T47D (cell line): ENCODE measurements at regions not wholly inside any gene's neighbourhood (a gene's known extent, or its start where the extent isn't known, plus 50 kb on each side); places are given as distances from the start of the nearest gene placed in this dataset.

Experiments used
- DNase-seq, 2 experiments: peaks; one replicate each; pipeline versions ENCODE4 v3.0.0 to v3.0.0-alpha.2; 2011 to 2012; ENCODE audit warnings: low read depth in 1 of 2, low spot score in 1 of 2
- JUND ChIP-seq: IDR thresholded peaks from 2 replicates; pipeline ENCODE4 v1.6.1; 2012; ENCODE audit warnings: low read depth
- in situ Hi-C: cut with HindIII; loops from 2 replicates; pipeline ENCODE4 v1.10.0; 2016; ENCODE audit warnings: low sequenced_read_pairs, low pct_unique_long_range_greater_than_20kb

DNA sequence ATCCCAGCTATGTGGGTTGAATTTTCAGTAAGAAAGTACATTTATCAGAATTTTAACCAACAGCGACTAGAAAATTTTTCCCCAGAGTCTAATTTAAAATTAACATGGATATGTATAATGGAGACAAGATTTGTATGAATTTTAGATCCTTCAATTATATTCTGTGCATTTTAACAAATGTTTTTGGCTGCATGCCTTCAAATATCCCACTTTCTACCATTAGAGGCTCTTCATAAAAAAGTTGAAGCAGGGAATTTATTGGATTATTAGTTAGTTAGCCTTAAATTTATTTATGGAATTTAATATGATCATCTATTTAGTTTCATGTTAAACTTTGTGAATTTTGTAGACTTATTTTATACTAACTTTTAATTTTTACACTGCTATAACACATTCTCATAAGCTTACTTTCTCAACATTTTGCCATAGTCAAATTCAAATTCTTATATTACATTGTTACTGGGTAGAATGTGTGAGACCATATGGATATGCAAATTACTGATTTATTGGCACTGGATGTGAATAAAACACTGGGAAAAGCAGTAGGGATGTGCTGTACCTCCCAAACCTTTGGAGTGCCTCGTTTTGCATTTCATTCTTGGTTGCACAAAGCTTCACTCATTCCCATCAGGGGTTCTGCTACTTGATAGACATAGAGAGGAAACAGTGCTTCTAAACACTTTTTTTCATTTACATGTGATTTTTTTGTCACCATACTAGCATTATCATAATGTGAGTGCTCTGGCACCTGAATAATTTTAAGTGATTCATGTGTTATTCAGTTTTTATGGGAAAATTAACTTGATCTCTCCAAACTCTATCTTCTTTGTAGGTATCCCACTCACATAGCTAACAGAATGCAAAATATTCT lies 491.8 kb upstream of the COX7C start:
- in situ Hi-C loops = no loop called here
- DNase-seq = no peak
- no peak for TF ChIP-seq JUND

DNA sequence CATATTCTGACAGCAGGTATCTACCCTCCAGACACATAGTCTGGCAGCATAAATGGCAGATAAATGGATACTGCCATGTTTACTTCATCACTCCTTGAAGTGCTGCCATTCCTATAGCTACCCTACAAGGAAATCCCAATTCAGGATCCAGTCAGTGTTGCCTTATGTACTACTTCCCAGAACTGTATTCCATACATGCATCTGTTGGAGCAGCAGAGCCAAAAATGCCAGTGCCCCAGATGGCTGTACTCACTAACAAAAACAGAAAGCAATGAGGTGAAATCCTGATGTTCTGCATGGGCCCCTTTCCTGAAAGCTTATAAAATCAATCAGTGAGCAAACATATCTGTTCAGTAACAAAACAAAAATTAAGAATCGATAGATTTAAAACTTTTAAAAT lies 490.0 kb upstream of the COX7C start:
- in situ Hi-C loops = no loop called here
- no peak for TF ChIP-seq JUND
- no peak for DNase-seq

GRCh38 chr5:86129009-86129408 lies 488.7 kb upstream of the COX7C start:
- no peak for DNase-seq
- in situ Hi-C loops = no loop called here
- TF ChIP-seq JUND = no peak

- TF ChIP-seq JUND = no peak
- in situ Hi-C loops = no loop called here
- DNase-seq = no peak
These were observed 480.4 kb upstream of the COX7C start for GRCh38 chr5:86137297-86137696.

GRCh38 chr5:86143837-86144236 lies 473.9 kb upstream of the COX7C start:
- in situ Hi-C loops = no loop called here
- TF ChIP-seq JUND = no peak
- DNase-seq = no peak

DNA sequence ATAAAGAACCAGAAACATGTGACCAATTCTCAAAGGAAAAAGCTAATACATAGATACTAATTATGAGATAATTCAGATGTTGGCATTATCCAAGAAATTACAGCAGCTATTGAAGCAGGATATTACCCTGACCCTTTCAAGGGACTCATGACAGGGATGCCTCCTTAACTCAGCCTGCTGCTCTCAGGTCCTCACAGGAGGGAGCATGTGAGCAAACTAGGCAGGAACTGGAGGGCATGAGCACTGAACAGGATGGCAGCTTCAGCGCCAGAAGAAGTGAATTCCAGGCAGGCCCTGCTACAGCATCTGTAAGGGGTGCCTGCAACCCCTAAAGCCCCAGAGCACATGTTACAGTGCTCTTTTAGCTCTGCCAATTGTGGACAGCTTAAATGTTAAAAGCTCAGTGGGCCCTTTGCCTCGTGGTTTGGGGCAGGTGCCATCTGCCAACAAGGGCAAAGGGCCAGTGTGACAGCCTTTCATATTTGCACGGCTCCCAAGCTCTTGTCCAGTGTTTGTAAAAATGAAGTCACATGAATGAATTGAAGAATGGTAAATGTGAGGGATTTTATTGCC lies 464.7 kb upstream of the COX7C start:
- TF ChIP-seq JUND = no peak
- no peak for DNase-seq
- in situ Hi-C loops = no loop called here

DNA sequence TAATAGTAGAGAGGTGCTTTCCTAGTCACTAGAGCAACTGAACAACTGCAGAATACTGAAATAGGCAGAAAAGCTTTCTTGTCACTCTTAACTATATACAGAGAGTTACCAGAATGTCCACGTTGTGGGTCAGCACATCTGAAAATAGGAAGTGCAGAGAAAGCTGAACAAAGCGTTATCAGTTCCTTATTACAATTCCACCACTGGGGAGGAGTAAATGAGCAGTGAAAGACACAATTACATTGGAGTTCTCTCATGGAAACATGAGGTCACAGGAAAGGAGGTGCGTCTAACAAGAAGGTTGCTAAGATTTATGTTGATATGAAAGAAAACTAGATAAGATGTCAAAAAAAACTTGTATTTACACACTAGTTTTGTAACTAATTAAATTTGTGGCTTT lies 461.9 kb upstream of the COX7C start:
- DNase-seq = no peak
- no peak for TF ChIP-seq JUND
- in situ Hi-C loops = no loop called here

DNA sequence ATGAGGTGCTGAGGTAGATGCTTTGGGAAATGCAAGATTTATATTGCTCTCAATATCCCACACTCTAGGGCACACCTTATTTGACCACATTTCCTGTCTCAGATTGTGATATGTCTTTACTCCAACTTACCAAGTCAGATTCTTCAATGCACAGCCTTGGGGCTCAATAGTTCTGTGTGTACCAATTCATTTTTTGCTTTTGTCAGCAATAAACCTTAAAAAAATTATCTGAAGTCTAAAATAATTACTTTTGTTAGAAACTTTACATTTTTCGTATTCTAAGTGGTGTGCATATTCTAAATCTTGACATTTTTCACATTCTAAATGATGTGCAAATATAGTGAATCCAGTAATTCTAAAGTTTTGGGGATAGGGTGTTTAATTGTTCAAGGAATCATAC lies 447.5 kb upstream of the COX7C start:
- in situ Hi-C loops = no loop called here
- no peak for TF ChIP-seq JUND
- no peak for DNase-seq

GRCh38 chr5:86175224-86175623 lies 442.5 kb upstream of the COX7C start:
- TF ChIP-seq JUND = no peak
- in situ Hi-C loops = no loop called here
- DNase-seq = peak in 1 of 2 experiments; percentile 6

- in situ Hi-C loops = no loop called here
- TF ChIP-seq JUND = no peak
- no peak for DNase-seq
These were observed 418.5 kb upstream of the COX7C start for GRCh38 chr5:86199287-86199686.

DNA sequence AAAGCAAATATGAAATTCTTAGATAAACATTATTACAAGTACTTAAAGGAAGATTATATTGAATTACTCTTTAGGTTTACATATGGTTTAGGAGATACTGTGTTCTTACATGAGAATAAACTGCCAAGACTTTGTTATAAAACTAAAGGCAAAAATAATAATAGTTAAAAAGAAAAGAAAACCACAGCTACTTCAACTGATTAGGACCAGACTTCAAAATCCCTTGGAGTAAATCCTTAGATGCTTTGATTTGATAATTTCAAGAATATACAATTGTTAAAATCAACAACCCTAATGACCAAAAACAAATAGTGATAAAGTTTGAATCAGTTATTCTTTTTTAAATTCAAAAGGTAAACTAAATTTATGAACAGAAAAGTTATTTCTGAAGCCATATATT lies 389.6 kb upstream of the COX7C start:
- TF ChIP-seq JUND = no peak
- in situ Hi-C loops = no loop called here
- DNase-seq = no peak

GRCh38 chr5:86232246-86232645 lies 385.5 kb upstream of the COX7C start:
- in situ Hi-C loops = no loop called here
- DNase-seq = no peak
- no peak for TF ChIP-seq JUND

DNA sequence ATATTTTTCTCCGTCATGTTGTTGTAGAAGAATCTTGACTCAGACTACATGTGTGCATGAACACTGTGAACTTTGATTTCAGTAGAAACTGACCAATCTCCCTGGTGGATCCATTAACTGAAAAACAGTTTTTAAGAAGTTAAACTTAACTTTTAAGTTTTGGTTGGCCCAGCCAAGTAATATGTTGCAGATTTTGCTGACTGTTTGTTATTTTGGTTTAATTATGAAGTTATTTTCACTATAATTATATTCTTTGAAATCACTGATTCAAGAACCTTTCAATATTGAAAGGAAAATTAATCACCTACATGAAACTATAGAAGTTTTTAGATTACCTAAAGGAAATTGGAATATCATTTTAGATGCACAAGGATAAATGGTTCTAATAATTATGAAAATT lies 373.6 kb upstream of the COX7C start:
- TF ChIP-seq JUND = no peak
- in situ Hi-C loops = no loop called here
- DNase-seq = no peak
